ENCODE measurements at regions not wholly inside any gene's neighbourhood (a gene's known extent, or its start where the extent isn't known, plus 50 kb on each side); places are given as distances from the start of the nearest gene placed in this dataset.

GRCh38 chr5:167552356-167552755 is 739.1 kb upstream of the WWC1 start:
- DNase-seq (ENCODE audit: low spot score): no peak
- TF ChIP-seq CTCF (IDR thresholded peaks at IDR 0.05; ENCODE audit: extremely low read depth, missing control alignments): no peak

DNA sequence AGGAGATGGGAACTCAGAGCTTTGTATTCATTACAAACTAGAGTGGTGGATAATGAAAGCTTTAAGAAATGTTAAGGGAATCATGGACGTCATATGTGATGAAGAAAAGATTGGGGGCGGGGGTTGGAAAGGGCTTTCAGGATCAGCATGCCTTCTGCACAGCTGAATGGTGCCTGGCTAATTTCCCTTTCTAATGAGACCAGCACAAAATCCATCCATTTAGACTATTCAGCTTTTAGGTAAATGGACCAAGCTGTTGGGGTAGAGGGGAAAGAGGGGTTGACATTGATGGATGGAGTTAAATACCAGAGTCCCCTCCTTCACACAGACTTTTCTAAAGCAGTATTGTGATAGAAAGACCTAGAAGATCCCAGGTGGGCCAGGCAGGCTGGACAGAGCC is 737.9 kb upstream of the WWC1 start:
- DNase-seq (ENCODE audit: low spot score): no peak
- TF ChIP-seq CTCF (IDR thresholded peaks at IDR 0.05; ENCODE audit: extremely low read depth, missing control alignments): no peak

DNA sequence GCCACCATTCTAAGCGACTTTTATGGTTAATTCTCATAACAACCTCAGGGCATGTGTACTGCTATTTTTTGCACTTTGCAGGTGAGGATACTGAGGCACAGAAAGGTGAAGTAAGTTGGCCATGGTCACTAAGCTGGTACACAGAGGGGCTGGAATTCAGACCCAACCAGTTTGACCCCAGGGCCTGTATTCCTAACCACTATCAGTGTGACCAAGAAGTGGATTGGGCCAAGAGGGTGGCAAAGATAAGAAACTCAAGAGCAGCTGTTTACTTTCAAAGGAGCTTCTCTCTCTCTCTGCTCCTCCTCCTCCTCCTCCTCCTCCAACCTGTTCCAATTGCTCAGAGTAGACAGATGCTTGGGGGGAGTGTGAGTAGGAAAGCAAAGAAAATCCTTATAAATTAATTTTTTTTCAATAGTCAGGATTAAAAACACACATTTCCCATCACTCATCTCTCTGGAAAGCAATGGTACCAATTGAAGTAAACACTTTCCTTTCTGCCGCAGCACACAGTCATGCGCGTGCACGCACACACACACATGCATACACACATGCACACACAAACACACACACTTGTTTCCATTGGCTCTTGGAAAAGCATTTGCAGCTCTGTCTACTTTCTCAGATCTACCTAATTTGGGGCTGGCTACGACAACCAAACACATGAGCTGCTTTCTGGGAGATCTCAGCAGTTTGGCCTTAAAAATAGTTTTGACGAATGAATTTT is 736.7 kb upstream of the WWC1 start:
- no peak for TF ChIP-seq CTCF (IDR thresholded peaks at IDR 0.05; ENCODE audit: extremely low read depth, missing control alignments)
- no peak for DNase-seq (ENCODE audit: low spot score)

GRCh38 chr5:167555565-167556166 is 735.8 kb upstream of the WWC1 start:
- no peak for DNase-seq (ENCODE audit: low spot score)
- no peak for TF ChIP-seq CTCF (IDR thresholded peaks at IDR 0.05; ENCODE audit: extremely low read depth, missing control alignments)

GRCh38 chr5:167557359-167557758 is 734.1 kb upstream of the WWC1 start:
- DNase-seq (ENCODE audit: low spot score): no peak
- TF ChIP-seq CTCF (IDR thresholded peaks at IDR 0.05; ENCODE audit: extremely low read depth, missing control alignments): no peak

- TF ChIP-seq CTCF (IDR thresholded peaks at IDR 0.05; ENCODE audit: extremely low read depth, missing control alignments): no peak
- no peak for DNase-seq (ENCODE audit: low spot score)
These were observed 729.6 kb upstream of the WWC1 start for GRCh38 chr5:167561796-167562195.

DNA sequence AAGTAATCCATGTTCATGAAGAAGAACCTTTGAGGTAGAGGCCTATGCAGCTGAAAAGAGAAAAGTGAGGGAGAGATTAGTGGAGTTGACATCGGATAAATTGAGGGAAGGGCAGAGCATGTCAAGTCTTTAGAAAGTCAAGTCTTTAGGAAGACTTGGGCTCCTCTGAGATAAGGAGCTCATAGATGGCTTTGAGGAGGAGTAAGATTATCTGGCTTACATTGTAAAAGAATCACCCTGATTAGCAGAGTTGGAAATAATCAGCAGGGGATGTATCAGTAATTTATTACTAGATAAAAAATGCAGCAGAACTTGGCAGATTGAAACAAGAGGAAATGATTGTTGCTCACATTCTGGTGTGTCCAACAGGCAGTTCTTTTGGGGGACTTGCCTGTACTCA is 727.2 kb upstream of the WWC1 start:
- TF ChIP-seq CTCF (IDR thresholded peaks at IDR 0.05; ENCODE audit: extremely low read depth, missing control alignments): no peak
- DNase-seq (ENCODE audit: low spot score): no peak
